Osteoblast (primary cell): ENCODE measurements at regions not wholly inside any gene's neighbourhood (a gene's known extent, or its start where the extent isn't known, plus 50 kb on each side); places are given as distances from the start of the nearest gene placed in this dataset.

Experiments used
- DNase-seq: peaks from one replicate; pipeline ENCODE4 v3.0.0; 2011; ENCODE audit warnings: low spot score, mixed read lengths; ENCODE audit not compliant: insufficient read length; ENCODE audit errors: missing footprints
- H2AFZ ChIP-seq: 2 replicates; pipeline ENCODE4 v1.6.0; 2011; ENCODE audit warnings: mild to moderate bottlenecking, low read length
- H3K27ac ChIP-seq: 2 replicates; pipeline ENCODE4 v1.5.1; 2011; ENCODE audit warnings: mild to moderate bottlenecking, low read depth, low read length, moderate library complexity
- H3K27me3 ChIP-seq: 2 replicates; pipeline ENCODE4 v1.6.0; 2012; ENCODE audit warnings: mild to moderate bottlenecking, control low read depth, inconsistent platforms, low read length, moderate library complexity; ENCODE audit not compliant: insufficient read depth
- H3K36me3 ChIP-seq: 2 replicates; pipeline ENCODE4 v1.5.1; 2011; ENCODE audit warnings: mild to moderate bottlenecking, low read length, control low read depth, moderate library complexity; ENCODE audit not compliant: insufficient read depth
- H3K4me1 ChIP-seq: 2 replicates; pipeline ENCODE4 v1.5.1; 2011; ENCODE audit warnings: mild to moderate bottlenecking, low read length, control low read depth, moderate library complexity; ENCODE audit not compliant: insufficient read depth
- H3K4me2 ChIP-seq: 2 replicates; pipeline ENCODE4 v1.6.0; 2011; ENCODE audit warnings: mild to moderate bottlenecking, low read length; ENCODE audit not compliant: insufficient read depth
- H3K4me3 ChIP-seq: fragments of 200-600 bp; sonication (generic); 3 replicates; pipeline ENCODE4 v1.5.1; 2012; ENCODE audit warnings: mild to moderate bottlenecking, low read length, inconsistent platforms; ENCODE audit not compliant: insufficient read depth
- H3K79me2 ChIP-seq: 2 replicates; pipeline ENCODE4 v1.6.0; 2012; ENCODE audit warnings: mild to moderate bottlenecking, low read length, control low read depth, inconsistent platforms; ENCODE audit not compliant: insufficient read depth
- H3K9me3 ChIP-seq: 2 replicates; pipeline ENCODE4 v1.5.1; 2011; ENCODE audit warnings: low read depth, low read length, control low read depth
- H4K20me1 ChIP-seq: 2 replicates; pipeline ENCODE4 v1.6.0; 2012; ENCODE audit warnings: mild to moderate bottlenecking, low read length, control low read depth; ENCODE audit not compliant: insufficient read depth
- TF ChIP-seq, protein P1 (sequence below): IDR thresholded peaks from 2 replicates; pipeline ENCODE4 v1.5.1; 2011; ENCODE audit warnings: mild to moderate bottlenecking, low read depth, low read length, moderate library complexity; ENCODE audit errors: extremely low read depth

DNA sequence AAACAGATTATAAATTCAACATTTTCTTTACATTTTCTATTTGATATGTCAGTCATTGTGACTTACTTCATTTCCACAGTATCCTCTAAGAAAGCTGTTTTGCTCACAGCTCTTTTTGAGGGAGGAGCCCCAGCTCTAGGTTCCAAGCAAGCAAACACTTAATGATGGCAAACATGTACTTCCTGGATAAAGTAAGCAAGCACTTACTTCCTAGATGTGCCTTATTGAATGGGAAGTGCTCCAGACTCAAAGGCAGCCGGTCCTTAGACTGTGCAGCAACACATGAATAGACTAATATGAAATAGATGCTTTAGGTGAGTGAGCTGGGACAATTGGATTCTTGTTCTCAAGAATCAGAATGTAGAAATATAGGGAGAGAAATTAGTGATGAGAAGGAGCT is 2149.8 kb upstream of the PIK3C3 start:
- Histone ChIP-seq H3K79me2 (no peaks in the 10 kb centered on the region), H3K27ac (no peak overlapping the region), H3K4me1 (no peaks in the 10 kb centered on the region), H4K20me1 (no peaks in the 10 kb centered on the region), H3K27me3 (no peaks in the 10 kb centered on the region), H3K4me2 (no peak overlapping the region), H3K4me3 (no peak overlapping the region), H3K9me3 (peaks cover 8% of the 10 kb centered on the region), H2AFZ (no peak overlapping the region), H3K36me3 (no peaks in the 10 kb centered on the region)
- DNase-seq, result no peak
- TF ChIP-seq, protein P1, sequence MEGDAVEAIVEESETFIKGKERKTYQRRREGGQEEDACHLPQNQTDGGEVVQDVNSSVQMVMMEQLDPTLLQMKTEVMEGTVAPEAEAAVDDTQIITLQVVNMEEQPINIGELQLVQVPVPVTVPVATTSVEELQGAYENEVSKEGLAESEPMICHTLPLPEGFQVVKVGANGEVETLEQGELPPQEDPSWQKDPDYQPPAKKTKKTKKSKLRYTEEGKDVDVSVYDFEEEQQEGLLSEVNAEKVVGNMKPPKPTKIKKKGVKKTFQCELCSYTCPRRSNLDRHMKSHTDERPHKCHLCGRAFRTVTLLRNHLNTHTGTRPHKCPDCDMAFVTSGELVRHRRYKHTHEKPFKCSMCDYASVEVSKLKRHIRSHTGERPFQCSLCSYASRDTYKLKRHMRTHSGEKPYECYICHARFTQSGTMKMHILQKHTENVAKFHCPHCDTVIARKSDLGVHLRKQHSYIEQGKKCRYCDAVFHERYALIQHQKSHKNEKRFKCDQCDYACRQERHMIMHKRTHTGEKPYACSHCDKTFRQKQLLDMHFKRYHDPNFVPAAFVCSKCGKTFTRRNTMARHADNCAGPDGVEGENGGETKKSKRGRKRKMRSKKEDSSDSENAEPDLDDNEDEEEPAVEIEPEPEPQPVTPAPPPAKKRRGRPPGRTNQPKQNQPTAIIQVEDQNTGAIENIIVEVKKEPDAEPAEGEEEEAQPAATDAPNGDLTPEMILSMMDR, result no peak

DNA sequence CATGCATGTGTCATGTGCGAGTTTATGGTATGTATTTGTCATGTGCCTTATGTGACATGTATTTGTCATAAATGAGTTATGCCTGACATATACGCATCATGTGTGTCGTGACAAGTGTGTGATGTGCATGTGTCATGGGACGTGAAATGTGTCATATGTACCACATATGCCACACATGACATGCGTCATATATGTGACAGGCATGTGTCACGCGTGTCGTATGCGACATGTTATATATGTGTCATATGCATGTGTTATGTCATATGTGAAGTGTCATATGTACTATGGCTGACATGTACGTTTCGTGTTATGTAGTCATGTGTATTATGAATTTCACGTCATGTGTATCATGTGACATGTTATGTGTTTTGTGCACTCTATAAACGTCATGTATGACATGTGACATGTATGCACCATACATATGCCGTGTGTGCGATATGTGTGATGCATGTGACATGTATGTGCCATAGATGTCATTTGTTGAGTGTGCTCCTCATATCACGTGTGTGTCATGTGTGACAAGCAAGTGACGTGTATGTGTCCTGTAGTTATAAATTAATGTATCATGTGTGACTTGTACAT is 2152.3 kb upstream of the PIK3C3 start:
- H4K20me1 ChIP-seq, result no peaks in the 10 kb centered on the region
- TF ChIP-seq, protein P1, result no peak
- H2AFZ ChIP-seq, result no peak overlapping the region
- H3K27me3 ChIP-seq, result no peaks in the 10 kb centered on the region
- H3K4me2 ChIP-seq, result no peak overlapping the region
- DNase-seq, result no peak
- peaks cover 8% of the 10 kb centered on the region for H3K9me3 ChIP-seq
- H3K4me1 ChIP-seq, result no peaks in the 10 kb centered on the region
- H3K36me3 ChIP-seq, result no peaks in the 10 kb centered on the region
- H3K79me2 ChIP-seq, result no peaks in the 10 kb centered on the region
- no peak overlapping the region for H3K27ac ChIP-seq
- no peak overlapping the region for H3K4me3 ChIP-seq

DNA sequence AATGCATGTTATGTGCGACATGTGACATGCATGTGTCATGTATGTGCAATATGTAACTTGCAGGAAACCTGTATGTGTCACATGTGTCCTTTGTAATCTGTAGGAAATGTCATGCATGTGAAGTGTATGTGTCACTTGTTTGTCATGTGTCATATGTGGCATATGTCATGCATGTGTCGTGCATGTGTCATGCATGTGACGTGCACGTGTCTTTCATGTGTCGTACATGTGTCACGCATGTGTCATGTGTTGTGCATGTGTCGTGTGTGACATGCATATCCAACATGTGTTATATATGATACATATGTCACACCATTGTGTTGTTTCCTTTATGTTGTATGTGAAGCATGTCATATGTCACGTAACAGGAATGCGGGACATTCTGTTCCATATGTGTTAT is 2153.2 kb upstream of the PIK3C3 start:
- TF ChIP-seq, protein P1, result no peak
- Histone ChIP-seq H3K79me2 (no peaks in the 10 kb centered on the region), H3K27me3 (no peaks in the 10 kb centered on the region), H3K4me1 (no peaks in the 10 kb centered on the region), H3K4me2 (no peak overlapping the region), H4K20me1 (no peaks in the 10 kb centered on the region), H2AFZ (no peak overlapping the region), H3K9me3 (peaks cover 8% of the 10 kb centered on the region), H3K4me3 (no peak overlapping the region), H3K27ac (no peak overlapping the region), H3K36me3 (no peaks in the 10 kb centered on the region)
- no peak for DNase-seq

DNA sequence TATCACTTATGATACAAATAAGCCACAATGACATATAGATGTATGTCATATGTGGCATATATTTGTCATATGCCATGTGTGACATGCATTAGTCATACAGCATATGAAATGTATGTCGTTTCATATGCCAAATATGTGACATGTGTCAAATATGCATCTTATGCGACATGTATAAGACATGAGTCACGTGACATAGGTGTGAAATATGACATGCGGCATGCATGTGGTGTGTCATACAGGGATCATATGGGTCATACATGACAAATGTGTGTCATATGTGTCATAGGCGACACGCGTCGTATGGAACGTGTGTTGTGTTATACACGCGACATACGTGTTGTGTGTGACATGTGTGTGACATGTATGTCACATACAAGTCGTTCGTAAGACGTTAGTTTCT is 2154.0 kb upstream of the PIK3C3 start:
- no peak overlapping the region for H2AFZ ChIP-seq
- DNase-seq, result no peak
- H3K27ac ChIP-seq, result no peak overlapping the region
- peaks cover 8% of the 10 kb centered on the region for H3K9me3 ChIP-seq
- TF ChIP-seq, protein P1, result no peak
- H3K4me3 ChIP-seq, result no peak overlapping the region
- no peaks in the 10 kb centered on the region for H3K36me3 ChIP-seq
- no peaks in the 10 kb centered on the region for H3K4me1 ChIP-seq
- no peaks in the 10 kb centered on the region for H3K27me3 ChIP-seq
- H3K79me2 ChIP-seq, result no peaks in the 10 kb centered on the region
- no peaks in the 10 kb centered on the region for H4K20me1 ChIP-seq
- H3K4me2 ChIP-seq, result no peak overlapping the region
